Endodermal cell (in vitro differentiated cells): ENCODE measurements at regions not wholly inside any gene's neighbourhood (a gene's known extent, or its start where the extent isn't known, plus 50 kb on each side); places are given as distances from the start of the nearest gene placed in this dataset.
"Not testable (repeated sequence)": the region's sequence is repeated elsewhere in the genome, so short reads cannot be mapped to it uniquely, and the experiment has no call there.

Experiments used
- DNase-seq: peaks from one replicate; pipeline ENCODE4 v3.0.0-alpha.2; 2017
- H3K27ac ChIP-seq: 2 replicates; pipeline ENCODE4 v1.5.1; 2013; ENCODE audit warnings: mild to moderate bottlenecking, low read depth, low read length, moderate library complexity
- H3K27me3 ChIP-seq: 2 replicates; pipeline ENCODE4 v1.6.1; 2013; ENCODE audit warnings: mild to moderate bottlenecking, low read length, moderate library complexity; ENCODE audit not compliant: insufficient read depth, control insufficient read depth, poor library complexity, severe bottlenecking
- H3K36me3 ChIP-seq: 2 replicates; pipeline ENCODE4 v1.7.0; 2013; ENCODE audit warnings: mild to moderate bottlenecking, low read length, moderate library complexity; ENCODE audit not compliant: control insufficient read depth, insufficient read depth
- H3K4me1 ChIP-seq: one replicate; pipeline ENCODE4 v1.7.0; 2013; ENCODE audit warnings: low read length; ENCODE audit not compliant: control insufficient read depth, insufficient read depth
- H3K4me3 ChIP-seq: 2 replicates; pipeline ENCODE4 v1.5.1; 2013; ENCODE audit warnings: mild to moderate bottlenecking, low read length, moderate library complexity
- H3K9ac ChIP-seq: 2 replicates; pipeline ENCODE4 v1.6.1; 2013; ENCODE audit warnings: mild to moderate bottlenecking, low read length, moderate library complexity; ENCODE audit not compliant: poor library complexity, severe bottlenecking; ENCODE audit errors: extremely low read depth
- H3K9me3 ChIP-seq: 2 replicates; pipeline ENCODE4 v1.6.1; 2013; ENCODE audit warnings: mild to moderate bottlenecking, low read length, moderate library complexity; ENCODE audit not compliant: control insufficient read depth
- H3K27ac Mint-ChIP-seq: 2 replicates; pipeline ENCODE4 v1.8.0; 2020; ENCODE audit warnings: mixed read lengths
- H3K27me3 Mint-ChIP-seq: 2 replicates; pipeline ENCODE4 v1.8.0; 2021; ENCODE audit warnings: mild to moderate bottlenecking, mixed read lengths; ENCODE audit not compliant: insufficient read depth
- H3K36me3 Mint-ChIP-seq: 2 replicates; pipeline ENCODE4 v1.8.0; 2020; ENCODE audit warnings: low read depth, mixed read lengths
- H3K4me1 Mint-ChIP-seq: 2 replicates; pipeline ENCODE4 v1.8.0; 2020; ENCODE audit warnings: mixed read lengths
- H3K4me3 Mint-ChIP-seq: 2 replicates; pipeline ENCODE4 v1.8.0; 2020; ENCODE audit warnings: mild to moderate bottlenecking, moderate library complexity, mixed read lengths
- H3K9me3 Mint-ChIP-seq: 2 replicates; pipeline ENCODE4 v1.8.0; 2020; ENCODE audit warnings: mild to moderate bottlenecking, mixed read lengths
- WGBS, 2 experiments: methylation state at CpG; one replicate each; pipeline versions ENCODE4 v1.1.5 to v1.1.7; 2013; ENCODE audit warnings: missing lambda C conversion rate in 2 of 2, mixed read lengths in 1 of 2; ENCODE audit not compliant: insufficient coverage in 1 of 2, insufficient read length in 1 of 2; 5-methylcytosine and 5-hydroxymethylcytosine counted together
- TF ChIP-seq, protein P1 (sequence below): fragments of 200-600 bp; sonication (generic); conservative IDR thresholded peaks from 2 replicates; pipeline ENCODE4 v1.5.0; 2021; ENCODE audit warnings: antibody characterized with exemption, mild to moderate bottlenecking

DNA sequence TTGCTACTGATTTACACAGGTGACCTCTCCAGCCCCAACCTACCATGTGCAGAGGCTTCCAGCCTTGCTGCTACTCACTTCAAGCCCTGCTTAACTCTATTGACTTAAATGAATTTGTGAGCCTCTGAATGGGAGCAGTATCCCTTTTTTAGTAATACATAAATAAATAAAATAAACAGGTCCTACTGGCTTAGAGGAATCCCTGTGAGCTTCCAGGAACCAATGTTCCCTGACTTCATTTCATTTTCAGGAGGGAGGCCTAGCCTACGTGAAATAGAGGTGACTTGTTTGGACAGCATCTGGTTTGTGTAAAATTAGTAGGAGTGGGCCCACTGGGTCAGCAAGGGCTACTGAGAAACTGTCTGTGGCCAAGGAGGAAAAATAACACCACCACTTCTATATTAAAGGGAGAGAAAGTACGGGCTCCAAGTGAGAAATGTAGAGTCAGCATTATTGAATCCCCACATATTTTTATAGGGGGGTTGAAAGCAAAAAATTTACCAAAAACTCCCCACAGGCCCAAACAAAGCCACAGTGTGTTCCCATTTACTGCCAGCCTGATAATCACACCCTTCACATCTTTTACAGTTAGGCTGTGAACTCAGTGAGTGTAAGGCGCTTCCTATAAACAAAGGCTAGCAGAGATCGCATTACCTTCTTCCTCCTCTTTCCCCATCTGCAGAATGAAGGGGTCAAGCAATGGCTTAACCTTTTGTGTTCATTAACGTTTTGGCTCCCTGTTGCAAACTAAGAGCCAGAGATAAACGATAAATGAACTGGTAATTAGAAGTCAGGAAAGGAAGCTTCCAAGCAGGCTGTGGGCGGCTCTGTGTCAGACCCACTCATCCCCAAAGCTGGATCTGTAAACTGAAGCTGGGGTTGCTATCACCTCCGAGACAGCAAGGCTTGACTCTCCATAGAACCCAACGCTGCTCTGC, 138.8 kb upstream of the LIFR start:
- Histone ChIP-seq H3K9me3 (peaks cover 24% of the 10 kb centered on the region), H3K9ac (no peak overlapping the region), H3K4me3 (no peak overlapping the region), H3K27ac (no peak overlapping the region), H3K4me1 (peaks cover 13% of the 10 kb centered on the region), H3K27me3 (no peaks in the 10 kb centered on the region), H3K36me3 (no peaks in the 10 kb centered on the region)
- no peaks in the 10 kb centered on the region for H3K36me3 Mint-ChIP-seq
- no peak for DNase-seq
- H3K4me1 Mint-ChIP-seq: peaks cover 24% of the 10 kb centered on the region
- peaks cover 14% of the 10 kb centered on the region for H3K9me3 Mint-ChIP-seq
- TF ChIP-seq, protein P1, sequence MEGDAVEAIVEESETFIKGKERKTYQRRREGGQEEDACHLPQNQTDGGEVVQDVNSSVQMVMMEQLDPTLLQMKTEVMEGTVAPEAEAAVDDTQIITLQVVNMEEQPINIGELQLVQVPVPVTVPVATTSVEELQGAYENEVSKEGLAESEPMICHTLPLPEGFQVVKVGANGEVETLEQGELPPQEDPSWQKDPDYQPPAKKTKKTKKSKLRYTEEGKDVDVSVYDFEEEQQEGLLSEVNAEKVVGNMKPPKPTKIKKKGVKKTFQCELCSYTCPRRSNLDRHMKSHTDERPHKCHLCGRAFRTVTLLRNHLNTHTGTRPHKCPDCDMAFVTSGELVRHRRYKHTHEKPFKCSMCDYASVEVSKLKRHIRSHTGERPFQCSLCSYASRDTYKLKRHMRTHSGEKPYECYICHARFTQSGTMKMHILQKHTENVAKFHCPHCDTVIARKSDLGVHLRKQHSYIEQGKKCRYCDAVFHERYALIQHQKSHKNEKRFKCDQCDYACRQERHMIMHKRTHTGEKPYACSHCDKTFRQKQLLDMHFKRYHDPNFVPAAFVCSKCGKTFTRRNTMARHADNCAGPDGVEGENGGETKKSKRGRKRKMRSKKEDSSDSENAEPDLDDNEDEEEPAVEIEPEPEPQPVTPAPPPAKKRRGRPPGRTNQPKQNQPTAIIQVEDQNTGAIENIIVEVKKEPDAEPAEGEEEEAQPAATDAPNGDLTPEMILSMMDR: no peak
- 72 to 73% methylated on average over 5 to 8 of the region's 9 CpGs for WGBS, 2 experiments
- H3K27me3 Mint-ChIP-seq: peaks cover 3% of the 10 kb centered on the region
- no peak overlapping the region for H3K4me3 Mint-ChIP-seq
- no peak overlapping the region for H3K27ac Mint-ChIP-seq

DNA sequence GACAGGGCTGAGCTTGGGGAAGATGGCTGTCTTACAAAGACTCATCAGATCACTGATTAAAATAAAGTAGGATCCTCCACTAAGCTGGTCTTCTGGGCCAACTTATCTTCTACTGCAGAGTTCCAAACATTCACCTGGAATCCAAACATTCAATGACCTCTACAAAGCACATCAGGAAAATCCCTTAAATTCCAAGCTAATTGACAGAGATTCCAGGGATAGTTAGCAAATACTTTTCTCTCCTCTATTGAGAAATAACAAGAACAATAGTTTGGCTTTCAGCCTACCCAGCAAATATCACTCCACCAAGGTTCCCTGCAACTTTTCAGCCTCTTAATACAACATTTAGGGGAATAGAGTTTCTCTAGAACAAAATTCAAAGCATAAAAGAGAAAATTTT, 140.6 kb upstream of the LIFR start:
- H3K4me3 Mint-ChIP-seq: no peak overlapping the region
- Histone ChIP-seq H3K9me3 (peaks cover 24% of the 10 kb centered on the region), H3K27me3 (no peaks in the 10 kb centered on the region), H3K9ac (no peak overlapping the region), H3K4me3 (peak overlapping the region; percentile 42), H3K36me3 (no peaks in the 10 kb centered on the region), H3K27ac (no peak overlapping the region), H3K4me1 (peaks cover 13% of the 10 kb centered on the region)
- TF ChIP-seq, protein P1: no peak
- peaks cover 6% of the 10 kb centered on the region for H3K27me3 Mint-ChIP-seq
- H3K27ac Mint-ChIP-seq: peak overlapping the region; percentile 8
- H3K36me3 Mint-ChIP-seq: no peaks in the 10 kb centered on the region
- DNase-seq: no peak
- H3K4me1 Mint-ChIP-seq: peaks cover 24% of the 10 kb centered on the region
- H3K9me3 Mint-ChIP-seq: peaks cover 18% of the 10 kb centered on the region

DNA sequence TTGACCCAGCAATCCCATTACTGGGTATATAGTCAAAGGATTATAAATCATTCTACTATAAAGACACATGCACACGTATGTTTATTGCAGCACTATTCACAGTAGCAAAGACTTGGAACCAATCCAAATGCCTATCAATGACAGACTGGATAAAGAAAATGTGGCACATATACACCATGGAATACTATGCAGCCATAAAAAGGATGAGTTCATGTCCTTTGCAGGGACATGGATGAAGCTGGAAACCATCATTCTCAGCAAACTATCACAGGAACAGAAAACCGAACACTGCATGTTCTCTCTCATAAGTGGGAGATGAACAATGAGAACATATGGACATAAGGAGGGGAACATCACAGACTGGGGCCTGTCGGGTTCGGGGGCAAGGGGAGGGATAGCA, 140.3 kb upstream of the OSMR start:
- not testable (repeated sequence) for H3K9me3 ChIP-seq, H3K9me3 Mint-ChIP-seq, H3K4me1 ChIP-seq, H3K36me3 ChIP-seq, H3K9ac ChIP-seq, H3K4me3 ChIP-seq, H3K36me3 Mint-ChIP-seq, H3K4me3 Mint-ChIP-seq, H3K27ac ChIP-seq, H3K27ac Mint-ChIP-seq, DNase-seq
- whole genome bisulfite sequencing, 2 experiments: 86 to 91% methylated on average over 2 to 4 of the region's 4 CpGs
- H3K4me1 Mint-ChIP-seq: peaks cover 15% of the 10 kb centered on the region
- peaks cover 31% of the 10 kb centered on the region for H3K27me3 ChIP-seq
- H3K27me3 Mint-ChIP-seq: peaks cover 73% of the 10 kb centered on the region
